ENCODE measurements at regions not wholly inside any gene's neighbourhood (a gene's known extent, or its start where the extent isn't known, plus 50 kb on each side); places are given as distances from the start of the nearest gene placed in this dataset.
"Not testable (repeated sequence)": the region's sequence is repeated elsewhere in the genome, so short reads cannot be mapped to it uniquely, and the experiment has no call there.

- no peak for DNase-seq
Observed at GRCh38 chr3:106473576-106474475, 605.0 kb upstream of the CBLB start.

- DNase-seq = peak; percentile 84
Observed at GRCh38 chr3:106482451-106482850, 613.6 kb upstream of the CBLB start.

GRCh38 chr3:106485217-106485616, 616.4 kb upstream of the CBLB start:
- no peak for DNase-seq

- DNase-seq = no peak
Observed at GRCh38 chr3:106485802-106486201, 617.0 kb upstream of the CBLB start.

- not testable (repeated sequence) for DNase-seq
Observed at GRCh38 chr3:106486945-106487639, 618.3 kb upstream of the CBLB start.

- no peak for DNase-seq
Observed at GRCh38 chr3:106488331-106488730, 619.5 kb upstream of the CBLB start.

GRCh38 chr3:106491796-106492195, 623.0 kb upstream of the CBLB start:
- no peak for DNase-seq

GRCh38 chr3:106508331-106508893, 639.6 kb upstream of the CBLB start:
- DNase-seq = no peak

GRCh38 chr3:106510206-106510605, 641.4 kb upstream of the CBLB start:
- DNase-seq = peak; percentile 33

GRCh38 chr3:106512846-106513245, 644.0 kb upstream of the CBLB start:
- DNase-seq = no peak

GRCh38 chr3:106514431-106514830, 645.6 kb upstream of the CBLB start:
- peak; percentile 58 for DNase-seq

- peak; percentile 66 for DNase-seq
Observed at GRCh38 chr3:106518516-106518915, 649.7 kb upstream of the CBLB start.

- DNase-seq = no peak
Observed at GRCh38 chr3:106522397-106522796, 653.6 kb upstream of the CBLB start.

GRCh38 chr3:106528932-106529331, 660.1 kb upstream of the CBLB start:
- DNase-seq = no peak

- DNase-seq = no peak
Observed at GRCh38 chr3:106529738-106530137, 660.9 kb upstream of the CBLB start.

GRCh38 chr3:106530367-106530766, 661.6 kb upstream of the CBLB start:
- no peak for DNase-seq

GRCh38 chr3:106531771-106532329, 663.0 kb upstream of the CBLB start:
- not testable (repeated sequence) for DNase-seq

- DNase-seq = peak; percentile 19
Observed at GRCh38 chr3:106533093-106533787, 664.4 kb upstream of the CBLB start.

GRCh38 chr3:106533788-106534160, 665.0 kb upstream of the CBLB start:
- no peak for DNase-seq

GRCh38 chr3:106534206-106534605, 665.4 kb upstream of the CBLB start:
- DNase-seq = peak; percentile 58

GRCh38 chr3:106540743-106541142, 671.9 kb upstream of the CBLB start:
- no peak for DNase-seq

- DNase-seq = no peak
Observed at GRCh38 chr3:106542101-106542769, 673.4 kb upstream of the CBLB start.
